Liver (tissue), 8 donors: ENCODE measurements at regions not wholly inside any gene's neighbourhood (a gene's known extent, or its start where the extent isn't known, plus 50 kb on each side); places are given as distances from the start of the nearest gene placed in this dataset.

Experiments used
- DNase-seq: peaks from one replicate; pipeline ENCODE4 v3.0.0-alpha.2; 2017; ENCODE audit warnings: low spot score
- H3K27ac ChIP-seq, 2 donors: one replicate each; pipeline ENCODE4 v1.7.0; 2013; ENCODE audit warnings: inconsistent platforms in 2 of 2, low read length in 2 of 2, control low read depth in 1 of 2, low read depth in 1 of 2, mild to moderate bottlenecking in 1 of 2
- H3K27me3 ChIP-seq, 4 donors: one replicate each; pipeline versions ENCODE4 v1.6.1 to v1.7.0; 2013; ENCODE audit warnings: low read length in 3 of 4, inconsistent platforms in 1 of 4, mild to moderate bottlenecking in 1 of 4, moderate library complexity in 1 of 4; ENCODE audit not compliant: control insufficient read depth in 4 of 4, insufficient read depth in 4 of 4
- H3K36me3 ChIP-seq, 4 donors: one replicate each; pipeline versions ENCODE4 v1.6.1 to v1.7.0; 2013; ENCODE audit warnings: low read length in 3 of 4, mild to moderate bottlenecking in 3 of 4, low read depth in 1 of 4, moderate library complexity in 1 of 4; ENCODE audit not compliant: control insufficient read depth in 4 of 4, insufficient read depth in 3 of 4
- H3K4me1 ChIP-seq, 4 donors: one replicate each; pipeline versions ENCODE4 v1.6.1 to v1.7.0; 2013; ENCODE audit warnings: low read length in 3 of 4, mild to moderate bottlenecking in 3 of 4, moderate library complexity in 1 of 4; ENCODE audit not compliant: control insufficient read depth in 4 of 4, insufficient read depth in 4 of 4
- H3K4me3 ChIP-seq, 3 donors: one replicate each; pipeline versions ENCODE4 v1.6.1 to v1.7.0; 2013; ENCODE audit warnings: low read length in 3 of 3, control low read depth in 1 of 3, low read depth in 1 of 3, mild to moderate bottlenecking in 1 of 3
- H3K9ac ChIP-seq, 2 donors: one replicate each; pipeline ENCODE4 v1.7.0; 2013; ENCODE audit warnings: low read length in 2 of 2, mild to moderate bottlenecking in 2 of 2, moderate library complexity in 2 of 2, control low read depth in 1 of 2, low read depth in 1 of 2
- H3K9me3 ChIP-seq, 4 donors: one replicate each; pipeline versions ENCODE4 v1.6.1 to v1.7.0; 2013; ENCODE audit warnings: low read length in 3 of 4; ENCODE audit not compliant: control insufficient read depth in 4 of 4
- CTCF ChIP-seq: fragments of 150-350 bp; IDR thresholded peaks from 2 replicates; pipeline ENCODE4 v1.5.1; 2017; ENCODE audit warnings: improper control_type of control experiment, low read depth, low read length; ENCODE audit not compliant: missing input control
- EGR1 ChIP-seq, 2 donors: IDR thresholded peaks; 2 replicates each; pipeline ENCODE4 v1.6.1; 2016 to 2018; ENCODE audit warnings: antibody characterized with exemption in 2 of 2, low read depth in 2 of 2
- FOXA1 ChIP-seq: IDR thresholded peaks from 2 replicates; pipeline ENCODE4 v1.6.1; 2016; ENCODE audit warnings: antibody characterized with exemption
- FOXA2 ChIP-seq: IDR thresholded peaks from 2 replicates; pipeline ENCODE4 v1.6.1; 2016; ENCODE audit warnings: antibody characterized with exemption
- GABPA ChIP-seq, 2 donors: IDR thresholded peaks in 1 of 2; conservative IDR thresholded peaks in 1 of 2; 2 replicates each; pipeline ENCODE4 v1.6.1; 2016; ENCODE audit warnings: antibody characterized with exemption in 2 of 2, mild to moderate bottlenecking in 1 of 2, moderate library complexity in 1 of 2
- HNF4A ChIP-seq, 2 donors: conservative IDR thresholded peaks; 2 replicates each; pipeline ENCODE4 v1.6.1; 2016; ENCODE audit warnings: antibody characterized with exemption in 2 of 2, mild to moderate bottlenecking in 2 of 2
- HNF4G ChIP-seq: IDR thresholded peaks from 2 replicates; pipeline ENCODE4 v1.6.1; 2016; ENCODE audit warnings: antibody characterized with exemption
- JUND ChIP-seq, 2 donors: IDR thresholded peaks; 2 replicates each; pipeline ENCODE4 v1.6.1; 2016; ENCODE audit warnings: antibody characterized with exemption in 2 of 2
- MAX ChIP-seq: IDR thresholded peaks from 2 replicates; pipeline ENCODE4 v1.6.1; 2016; ENCODE audit warnings: antibody characterized with exemption
- NR2F2 ChIP-seq: IDR thresholded peaks from 2 replicates; pipeline ENCODE4 v1.6.1; 2016; ENCODE audit warnings: antibody characterized with exemption
- RAD21 ChIP-seq, 2 donors: IDR thresholded peaks; 2 replicates each; pipeline ENCODE4 v1.6.1; 2016; ENCODE audit warnings: antibody characterized with exemption in 2 of 2, mild to moderate bottlenecking in 2 of 2
- RXRA ChIP-seq, 2 donors: IDR thresholded peaks; 2 replicates each; pipeline ENCODE4 v1.6.1; 2017 to 2018; ENCODE audit warnings: antibody characterized with exemption in 2 of 2, mild to moderate bottlenecking in 1 of 2
- SP1 ChIP-seq: IDR thresholded peaks from 2 replicates; pipeline ENCODE4 v1.6.1; 2018; ENCODE audit warnings: antibody characterized with exemption, mild to moderate bottlenecking
- TAF1 ChIP-seq: conservative IDR thresholded peaks from 2 replicates; pipeline ENCODE4 v1.6.1; 2016; ENCODE audit warnings: antibody characterized with exemption, mild to moderate bottlenecking
- YY1 ChIP-seq: IDR thresholded peaks from 2 replicates; pipeline ENCODE4 v1.6.1; 2016; ENCODE audit warnings: antibody characterized with exemption, mild to moderate bottlenecking
- WGBS: extraction: QIAGEN DNeasy Blood & Tissue Kit; methylation state at CpG from one replicate; pipeline ENCODE4 v1.1.7; 2013; 5-methylcytosine and 5-hydroxymethylcytosine counted together
- TF ChIP-seq, protein P1 (sequence below): IDR thresholded peaks from 2 replicates; pipeline ENCODE4 v1.6.1; 2016; ENCODE audit warnings: antibody characterized with exemption, mild to moderate bottlenecking
- TF ChIP-seq, protein P2 (sequence below): IDR thresholded peaks from 2 replicates; pipeline ENCODE4 v1.6.1; 2016; ENCODE audit warnings: antibody characterized with exemption
- donor health status: healthy.
- donor health status: healthy.
- donor health status: healthy.
- donor health status: healthy.
- donor health status: healthy.

DNA sequence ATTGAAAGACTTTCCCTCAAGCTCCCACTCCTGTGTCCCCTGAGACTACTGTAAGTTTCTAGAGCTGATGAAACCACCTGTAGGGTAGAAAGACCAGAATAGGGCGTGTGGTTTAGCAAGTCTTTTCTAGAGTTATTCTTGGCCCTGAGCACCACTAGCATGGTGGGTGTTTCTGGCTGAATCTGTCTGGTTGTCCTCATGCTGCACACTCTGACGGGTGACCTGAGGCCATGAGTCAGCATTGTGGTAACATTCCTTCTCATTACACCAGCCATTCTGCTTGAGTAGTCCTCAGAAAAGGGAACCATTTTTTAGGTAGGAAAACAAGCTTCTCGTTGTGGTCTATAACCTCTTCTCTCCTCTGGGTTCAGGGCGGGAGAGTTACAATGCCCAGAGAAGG, 250.3 kb downstream of the SNX13 start:
- no peak for DNase-seq
- 77% methylated on average over 4 of the region's 4 CpGs for WGBS
- H3K9me3 ChIP-seq, result no peaks in the 10 kb centered on the region
- TF ChIP-seq JUND (IDR thresholded peaks at IDR 0.05) (no peak), TAF1 (no peak), HNF4G (no peak), NR2F2 (no peak), HNF4A (conservative IDR thresholded peaks at IDR 0.05) (no peak), GABPA (IDR thresholded peaks at IDR 0.05 in 1 of 2, conservative IDR thresholded peaks at IDR 0.05 in 1 of 2) (no peak), FOXA1 (no peak), YY1 (no peak), RAD21 (IDR thresholded peaks at IDR 0.05) (no peak), SP1 (no peak), MAX (no peak), FOXA2 (no peak), EGR1 (IDR thresholded peaks at IDR 0.05; ENCODE audit: low read depth in 2 of 2) (no peak), CTCF (no peak)
- TF ChIP-seq, protein P1, sequence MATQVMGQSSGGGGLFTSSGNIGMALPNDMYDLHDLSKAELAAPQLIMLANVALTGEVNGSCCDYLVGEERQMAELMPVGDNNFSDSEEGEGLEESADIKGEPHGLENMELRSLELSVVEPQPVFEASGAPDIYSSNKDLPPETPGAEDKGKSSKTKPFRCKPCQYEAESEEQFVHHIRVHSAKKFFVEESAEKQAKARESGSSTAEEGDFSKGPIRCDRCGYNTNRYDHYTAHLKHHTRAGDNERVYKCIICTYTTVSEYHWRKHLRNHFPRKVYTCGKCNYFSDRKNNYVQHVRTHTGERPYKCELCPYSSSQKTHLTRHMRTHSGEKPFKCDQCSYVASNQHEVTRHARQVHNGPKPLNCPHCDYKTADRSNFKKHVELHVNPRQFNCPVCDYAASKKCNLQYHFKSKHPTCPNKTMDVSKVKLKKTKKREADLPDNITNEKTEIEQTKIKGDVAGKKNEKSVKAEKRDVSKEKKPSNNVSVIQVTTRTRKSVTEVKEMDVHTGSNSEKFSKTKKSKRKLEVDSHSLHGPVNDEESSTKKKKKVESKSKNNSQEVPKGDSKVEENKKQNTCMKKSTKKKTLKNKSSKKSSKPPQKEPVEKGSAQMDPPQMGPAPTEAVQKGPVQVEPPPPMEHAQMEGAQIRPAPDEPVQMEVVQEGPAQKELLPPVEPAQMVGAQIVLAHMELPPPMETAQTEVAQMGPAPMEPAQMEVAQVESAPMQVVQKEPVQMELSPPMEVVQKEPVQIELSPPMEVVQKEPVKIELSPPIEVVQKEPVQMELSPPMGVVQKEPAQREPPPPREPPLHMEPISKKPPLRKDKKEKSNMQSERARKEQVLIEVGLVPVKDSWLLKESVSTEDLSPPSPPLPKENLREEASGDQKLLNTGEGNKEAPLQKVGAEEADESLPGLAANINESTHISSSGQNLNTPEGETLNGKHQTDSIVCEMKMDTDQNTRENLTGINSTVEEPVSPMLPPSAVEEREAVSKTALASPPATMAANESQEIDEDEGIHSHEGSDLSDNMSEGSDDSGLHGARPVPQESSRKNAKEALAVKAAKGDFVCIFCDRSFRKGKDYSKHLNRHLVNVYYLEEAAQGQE, result no peak
- no peaks in the 10 kb centered on the region for H3K27me3 ChIP-seq
- no peaks in the 10 kb centered on the region for H3K36me3 ChIP-seq
- peaks cover 0 to 5% (median 0%) of the 10 kb centered on the region in 4 donors for H3K4me1 ChIP-seq
- H3K9ac ChIP-seq, result no peak overlapping the region
- H3K4me3 ChIP-seq, result no peak overlapping the region
- no peak overlapping the region for H3K27ac ChIP-seq

- no peaks in the 10 kb centered on the region for H3K27me3 ChIP-seq
- WGBS, result 86% methylated on average over 6 of the region's 6 CpGs
- no peak overlapping the region for H3K4me3 ChIP-seq
- H3K4me1 ChIP-seq, result no peaks in the 10 kb centered on the region
- H3K9ac ChIP-seq, result no peak overlapping the region
- H3K9me3 ChIP-seq, result peaks cover 0 to 15% (median 5%) of the 10 kb centered on the region in 4 donors
- no peak for DNase-seq
- H3K36me3 ChIP-seq, result no peaks in the 10 kb centered on the region
- H3K27ac ChIP-seq, result no peak overlapping the region
- TF ChIP-seq RXRA (IDR thresholded peaks at IDR 0.05) (no peak), RAD21 (IDR thresholded peaks at IDR 0.05) (no peak), TAF1 (no peak), EGR1 (IDR thresholded peaks at IDR 0.05; ENCODE audit: low read depth in 2 of 2) (no peak), FOXA1 (no peak), JUND (IDR thresholded peaks at IDR 0.05) (no peak), MAX (no peak), HNF4G (no peak), YY1 (no peak), NR2F2 (no peak), CTCF (no peak), SP1 (no peak), GABPA (IDR thresholded peaks at IDR 0.05 in 1 of 2, conservative IDR thresholded peaks at IDR 0.05 in 1 of 2) (no peak), HNF4A (conservative IDR thresholded peaks at IDR 0.05) (no peak)
- TF ChIP-seq, protein P1, result no peak
- TF ChIP-seq, protein P2, sequence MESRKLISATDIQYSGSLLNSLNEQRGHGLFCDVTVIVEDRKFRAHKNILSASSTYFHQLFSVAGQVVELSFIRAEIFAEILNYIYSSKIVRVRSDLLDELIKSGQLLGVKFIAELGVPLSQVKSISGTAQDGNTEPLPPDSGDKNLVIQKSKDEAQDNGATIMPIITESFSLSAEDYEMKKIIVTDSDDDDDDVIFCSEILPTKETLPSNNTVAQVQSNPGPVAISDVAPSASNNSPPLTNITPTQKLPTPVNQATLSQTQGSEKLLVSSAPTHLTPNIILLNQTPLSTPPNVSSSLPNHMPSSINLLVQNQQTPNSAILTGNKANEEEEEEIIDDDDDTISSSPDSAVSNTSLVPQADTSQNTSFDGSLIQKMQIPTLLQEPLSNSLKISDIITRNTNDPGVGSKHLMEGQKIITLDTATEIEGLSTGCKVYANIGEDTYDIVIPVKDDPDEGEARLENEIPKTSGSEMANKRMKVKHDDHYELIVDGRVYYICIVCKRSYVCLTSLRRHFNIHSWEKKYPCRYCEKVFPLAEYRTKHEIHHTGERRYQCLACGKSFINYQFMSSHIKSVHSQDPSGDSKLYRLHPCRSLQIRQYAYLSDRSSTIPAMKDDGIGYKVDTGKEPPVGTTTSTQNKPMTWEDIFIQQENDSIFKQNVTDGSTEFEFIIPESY, result no peak
Measured at GRCh38 chr7:17696422-17696821, 243.9 kb downstream of the SNX13 start.
